Activated T-cell treated with anti-CD3 and anti-CD28 coated beads, Interleukin-2, amount 50 U/mL, for 72 hours (primary cell): ENCODE measurements at regions not wholly inside any gene's neighbourhood (a gene's known extent, or its start where the extent isn't known, plus 50 kb on each side); places are given as distances from the start of the nearest gene placed in this dataset.

Experiments used
- ATAC-seq, 2 donors: fragments of 150-1000 bp; cut with Tn5 transposase; replicated peaks in 1 of 2; 2 replicates each; pipeline ENCODE4 v1.10.0; 2021; ENCODE audit warnings: moderate library complexity in 2 of 2, mild to moderate bottlenecking in 1 of 2
- DNase-seq, 2 donors: peaks; one replicate each; pipeline ENCODE4 v3.0.0; 2021 to 2022; ENCODE audit warnings: mixed read lengths in 1 of 2
- H3K27ac Mint-ChIP-seq: one replicate; pipeline ENCODE4 v1.8.0; 2022; ENCODE audit warnings: mild to moderate bottlenecking, moderate library complexity, mixed read lengths
- H3K27me3 Mint-ChIP-seq: one replicate; pipeline ENCODE4 v1.8.0; 2022; ENCODE audit warnings: low read depth, mixed read lengths
- H3K36me3 Mint-ChIP-seq, 2 donors: one replicate each; pipeline ENCODE4 v1.8.0; 2022; ENCODE audit warnings: mixed read lengths in 2 of 2, mild to moderate bottlenecking in 1 of 2; ENCODE audit not compliant: insufficient read depth in 2 of 2
- H3K4me1 Mint-ChIP-seq: one replicate; pipeline ENCODE4 v1.8.0; 2022; ENCODE audit warnings: low read depth, mixed read lengths
- H3K4me3 Mint-ChIP-seq, 2 donors: one replicate each; pipeline ENCODE4 v1.8.0; 2022; ENCODE audit warnings: mild to moderate bottlenecking in 2 of 2, mixed read lengths in 2 of 2, moderate library complexity in 2 of 2
- H3K9me3 Mint-ChIP-seq, 2 donors: one replicate each; pipeline ENCODE4 v1.8.0; 2022; ENCODE audit warnings: mixed read lengths in 2 of 2

GRCh38 chr9:80410106-80410505 lies 838.3 kb downstream of the TLE4 start:
- Mint-ChIP-seq H3K36me3 (no peaks in the 10 kb centered on the region), H3K27ac (no peak overlapping the region), H3K4me3 (no peak overlapping the region), H3K4me1 (no peaks in the 10 kb centered on the region), H3K27me3 (no peaks in the 10 kb centered on the region), H3K9me3 (peaks cover 8 to 14% of the 10 kb centered on the region in 2 donors)
- ATAC-seq (no peak), DNase-seq (no peak)

- DNase-seq = no peak
- Mint-ChIP-seq H3K36me3 (no peaks in the 10 kb centered on the region), H3K27ac (no peak overlapping the region), H3K9me3 (peaks cover 5 to 10% of the 10 kb centered on the region in 2 donors), H3K4me3 (no peak overlapping the region), H3K27me3 (no peaks in the 10 kb centered on the region), H3K4me1 (no peaks in the 10 kb centered on the region)
- ATAC-seq = no peak
Measured at GRCh38 chr9:80407220-80407619, 835.5 kb downstream of the TLE4 start.

GRCh38 chr9:80401243-80401642 lies 829.5 kb downstream of the TLE4 start:
- no peak overlapping the region for H3K4me3 Mint-ChIP-seq
- no peaks in the 10 kb centered on the region for H3K4me1 Mint-ChIP-seq
- no peaks in the 10 kb centered on the region for H3K27me3 Mint-ChIP-seq
- no peak overlapping the region for H3K27ac Mint-ChIP-seq
- peaks cover 0 to 1% of the 10 kb centered on the region in 2 donors for H3K9me3 Mint-ChIP-seq
- no peak for DNase-seq
- no peak for ATAC-seq
- no peaks in the 10 kb centered on the region for H3K36me3 Mint-ChIP-seq

GRCh38 chr9:80400624-80401230 lies 829.0 kb downstream of the TLE4 start:
- Mint-ChIP-seq H3K9me3 (peaks cover 0 to 1% of the 10 kb centered on the region in 2 donors), H3K36me3 (no peaks in the 10 kb centered on the region), H3K27ac (no peak overlapping the region), H3K4me3 (no peak overlapping the region), H3K27me3 (no peaks in the 10 kb centered on the region), H3K4me1 (no peaks in the 10 kb centered on the region)
- ATAC-seq (no peak), DNase-seq (no peak)

GRCh38 chr9:80399606-80400005 lies 827.8 kb downstream of the TLE4 start:
- ATAC-seq (no peak), DNase-seq (no peak)
- no peaks in the 10 kb centered on the region for H3K4me1 Mint-ChIP-seq
- H3K36me3 Mint-ChIP-seq = no peaks in the 10 kb centered on the region
- H3K27me3 Mint-ChIP-seq = no peaks in the 10 kb centered on the region
- H3K4me3 Mint-ChIP-seq = no peak overlapping the region
- peaks cover 0 to 1% of the 10 kb centered on the region in 2 donors for H3K9me3 Mint-ChIP-seq
- no peak overlapping the region for H3K27ac Mint-ChIP-seq

GRCh38 chr9:80387828-80388227 lies 816.1 kb downstream of the TLE4 start:
- Mint-ChIP-seq H3K4me3 (no peak overlapping the region), H3K4me1 (no peaks in the 10 kb centered on the region), H3K9me3 (peaks cover 0 to 3% of the 10 kb centered on the region in 2 donors), H3K27ac (no peak overlapping the region), H3K27me3 (no peaks in the 10 kb centered on the region), H3K36me3 (no peaks in the 10 kb centered on the region)
- DNase-seq (no peak), ATAC-seq (no peak)

GRCh38 chr9:80385246-80385645 lies 813.5 kb downstream of the TLE4 start:
- H3K36me3 Mint-ChIP-seq = no peaks in the 10 kb centered on the region
- H3K4me1 Mint-ChIP-seq = no peaks in the 10 kb centered on the region

GRCh38 chr9:80383331-80383730 lies 811.6 kb downstream of the TLE4 start:
- ATAC-seq (no peak), DNase-seq (no peak)
- H3K4me3 Mint-ChIP-seq = no peak overlapping the region
- H3K36me3 Mint-ChIP-seq = no peaks in the 10 kb centered on the region
- H3K4me1 Mint-ChIP-seq = no peaks in the 10 kb centered on the region
- no peaks in the 10 kb centered on the region for H3K27me3 Mint-ChIP-seq
- no peak overlapping the region for H3K27ac Mint-ChIP-seq
- no peaks in the 10 kb centered on the region for H3K9me3 Mint-ChIP-seq

More at GRCh38 chr9:80385246-80385645, 813.5 kb downstream of the TLE4 start:
- Mint-ChIP-seq H3K27me3 (no peaks in the 10 kb centered on the region), H3K4me3 (no peak overlapping the region), H3K27ac (no peak overlapping the region), H3K9me3 (no peaks in the 10 kb centered on the region)
- ATAC-seq (no peak), DNase-seq (no peak)

- H3K4me3 Mint-ChIP-seq = no peak overlapping the region
- no peaks in the 10 kb centered on the region for H3K9me3 Mint-ChIP-seq
- H3K27me3 Mint-ChIP-seq = no peaks in the 10 kb centered on the region
- no peaks in the 10 kb centered on the region for H3K36me3 Mint-ChIP-seq
- ATAC-seq (no peak), DNase-seq (no peak)
- H3K27ac Mint-ChIP-seq = no peak overlapping the region
- no peaks in the 10 kb centered on the region for H3K4me1 Mint-ChIP-seq
Measured at GRCh38 chr9:80382211-80382891, 810.6 kb downstream of the TLE4 start.

- Mint-ChIP-seq H3K4me1 (no peaks in the 10 kb centered on the region), H3K36me3 (no peaks in the 10 kb centered on the region), H3K27ac (no peak overlapping the region), H3K27me3 (no peaks in the 10 kb centered on the region), H3K4me3 (no peak overlapping the region), H3K9me3 (no peaks in the 10 kb centered on the region)
- no peak for DNase-seq
- no peak for ATAC-seq
Measured at GRCh38 chr9:80380301-80380700, 808.5 kb downstream of the TLE4 start.

GRCh38 chr9:80378669-80379293 lies 807.0 kb downstream of the TLE4 start:
- Mint-ChIP-seq H3K4me1 (no peaks in the 10 kb centered on the region), H3K9me3 (no peaks in the 10 kb centered on the region), H3K27ac (no peak overlapping the region), H3K36me3 (no peaks in the 10 kb centered on the region), H3K27me3 (no peaks in the 10 kb centered on the region), H3K4me3 (no peak overlapping the region)
- no peak for DNase-seq
- ATAC-seq = no peak

GRCh38 chr9:80376180-80376579 lies 804.4 kb downstream of the TLE4 start:
- DNase-seq = no peak
- no peak overlapping the region for H3K4me3 Mint-ChIP-seq

GRCh38 chr9:80375477-80375876 lies 803.7 kb downstream of the TLE4 start:
- H3K36me3 Mint-ChIP-seq = no peaks in the 10 kb centered on the region
- DNase-seq (no peak), ATAC-seq (no peak)
- H3K4me1 Mint-ChIP-seq = no peaks in the 10 kb centered on the region
- no peak overlapping the region for H3K4me3 Mint-ChIP-seq
- H3K27me3 Mint-ChIP-seq = no peaks in the 10 kb centered on the region
- H3K27ac Mint-ChIP-seq = no peak overlapping the region
- no peaks in the 10 kb centered on the region for H3K9me3 Mint-ChIP-seq

More at GRCh38 chr9:80376180-80376579, 804.4 kb downstream of the TLE4 start:
- ATAC-seq = no peak
- Mint-ChIP-seq H3K27ac (no peak overlapping the region), H3K9me3 (no peaks in the 10 kb centered on the region), H3K4me1 (no peaks in the 10 kb centered on the region), H3K27me3 (no peaks in the 10 kb centered on the region), H3K36me3 (no peaks in the 10 kb centered on the region)
